Natural killer cell (primary cell): ENCODE measurements at regions not wholly inside any gene's neighbourhood (a gene's known extent, or its start where the extent isn't known, plus 50 kb on each side); places are given as distances from the start of the nearest gene placed in this dataset.
"Not testable (repeated sequence)": the region's sequence is repeated elsewhere in the genome, so short reads cannot be mapped to it uniquely, and the experiment has no call there.

Experiments
- ATAC-seq, 3 donors: fragments of 150-1000 bp in 2 of 3; fragments of 200-7000 bp in 1 of 3; cut with Tn5 transposase; 1 replicate in 1 of 3; 2 replicates in 2 of 3; pipeline ENCODE4 v1.10.0; 2021; ENCODE audit warnings: mild to moderate bottlenecking in 2 of 3, moderate library complexity in 2 of 3
- DNase-seq, 2 donors: peaks; one replicate each; pipeline versions ENCODE4 v3.0.0 to v3.0.0-alpha.2; 2013 to 2021; ENCODE audit warnings: mixed read lengths in 1 of 2
- H3K27ac ChIP-seq: one replicate; pipeline ENCODE4 v1.5.1; 2013; ENCODE audit warnings: mild to moderate bottlenecking, low read length
- H3K27me3 ChIP-seq: one replicate; pipeline ENCODE4 v1.6.1; 2013; ENCODE audit warnings: low read length; ENCODE audit not compliant: control insufficient read depth, insufficient read depth
- H3K36me3 ChIP-seq: one replicate; pipeline ENCODE4 v1.6.1; 2013; ENCODE audit warnings: low read length; ENCODE audit not compliant: control insufficient read depth, insufficient read depth
- H3K4me1 ChIP-seq: one replicate; pipeline ENCODE4 v1.6.1; 2013; ENCODE audit warnings: low read length; ENCODE audit not compliant: control insufficient read depth, insufficient read depth
- H3K4me3 ChIP-seq: one replicate; pipeline ENCODE4 v1.5.1; 2013; ENCODE audit warnings: low read length
- H3K9me3 ChIP-seq: one replicate; pipeline ENCODE4 v1.6.1; 2013; ENCODE audit warnings: low read length; ENCODE audit not compliant: control insufficient read depth, insufficient read depth
- H3K27ac Mint-ChIP-seq, 2 donors: one replicate each; pipeline ENCODE4 v1.8.0; 2022; ENCODE audit warnings: mild to moderate bottlenecking in 2 of 2, mixed read lengths in 2 of 2, moderate library complexity in 1 of 2
- H3K27me3 Mint-ChIP-seq, 2 donors: one replicate each; pipeline ENCODE4 v1.8.0; 2022; ENCODE audit warnings: low read depth in 2 of 2, mixed read lengths in 2 of 2
- H3K36me3 Mint-ChIP-seq: one replicate; pipeline ENCODE4 v1.8.0; 2022; ENCODE audit warnings: mixed read lengths
- H3K4me1 Mint-ChIP-seq, 2 donors: one replicate each; pipeline ENCODE4 v1.8.0; 2022; ENCODE audit warnings: mixed read lengths in 2 of 2
- H3K4me3 Mint-ChIP-seq: one replicate; pipeline ENCODE4 v1.8.0; 2022; ENCODE audit warnings: mild to moderate bottlenecking, moderate library complexity, mixed read lengths
- H3K9me3 Mint-ChIP-seq, 2 donors: one replicate each; pipeline ENCODE4 v1.8.0; 2022; ENCODE audit warnings: mixed read lengths in 2 of 2
- WGBS: methylation state at CpG from one replicate; pipeline ENCODE4 v1.1.7; 2013; ENCODE audit warnings: missing lambda C conversion rate; ENCODE audit not compliant: insufficient coverage; 5-methylcytosine and 5-hydroxymethylcytosine counted together
- intact Hi-C: fragments of 100-400 bp; cut with micrococcal nuclease; formaldehyde crosslinking; loops from one replicate; pipeline ENCODE4 v1.14.2; 2022
- TF ChIP-seq, protein P1 (sequence below): fragments of 200-600 bp; IDR thresholded peaks from one replicate; pipeline ENCODE4 v1.8.0; 2022; ENCODE audit warnings: antibody characterized with exemption

DNA sequence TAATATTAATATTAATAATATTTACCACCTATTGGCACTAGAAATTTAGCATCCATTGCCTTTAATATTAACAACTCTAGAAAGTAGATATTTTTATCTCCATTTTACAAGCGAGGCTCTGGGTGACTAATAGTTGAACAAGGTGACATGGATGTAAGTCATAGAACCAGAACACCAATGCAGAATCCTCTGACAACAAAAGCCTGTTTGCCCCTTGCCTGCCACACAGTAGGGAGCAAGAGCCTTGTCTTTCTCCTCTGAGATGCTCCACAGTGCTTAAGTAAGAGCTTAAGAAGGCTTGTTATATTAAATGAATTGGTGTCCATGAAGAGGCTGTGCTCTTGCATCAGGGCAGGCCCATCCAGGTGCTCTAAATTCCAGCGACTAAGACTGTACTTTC is 51.2 kb upstream of the LBX1 start:
- Histone ChIP-seq H3K4me3 (no peak overlapping the region), H3K4me1 (no peaks in the 10 kb centered on the region), H3K36me3 (no peaks in the 10 kb centered on the region), H3K27me3 (peaks cover 25% of the 10 kb centered on the region), H3K27ac (no peak overlapping the region), H3K9me3 (no peaks in the 10 kb centered on the region)
- intact Hi-C loops = no loop called here
- Mint-ChIP-seq H3K4me3 (no peak overlapping the region), H3K36me3 (no peaks in the 10 kb centered on the region), H3K9me3 (no peaks in the 10 kb centered on the region), H3K27me3 (peaks cover 43 to 63% of the 10 kb centered on the region in 2 donors), H3K27ac (no peak overlapping the region), H3K4me1 (peaks cover 0 to 8% of the 10 kb centered on the region in 2 donors)
- WGBS = 100% methylated on average over 1 of the region's 2 CpGs
- ATAC-seq = no peak
- no peak for DNase-seq
- TF ChIP-seq, protein P1, sequence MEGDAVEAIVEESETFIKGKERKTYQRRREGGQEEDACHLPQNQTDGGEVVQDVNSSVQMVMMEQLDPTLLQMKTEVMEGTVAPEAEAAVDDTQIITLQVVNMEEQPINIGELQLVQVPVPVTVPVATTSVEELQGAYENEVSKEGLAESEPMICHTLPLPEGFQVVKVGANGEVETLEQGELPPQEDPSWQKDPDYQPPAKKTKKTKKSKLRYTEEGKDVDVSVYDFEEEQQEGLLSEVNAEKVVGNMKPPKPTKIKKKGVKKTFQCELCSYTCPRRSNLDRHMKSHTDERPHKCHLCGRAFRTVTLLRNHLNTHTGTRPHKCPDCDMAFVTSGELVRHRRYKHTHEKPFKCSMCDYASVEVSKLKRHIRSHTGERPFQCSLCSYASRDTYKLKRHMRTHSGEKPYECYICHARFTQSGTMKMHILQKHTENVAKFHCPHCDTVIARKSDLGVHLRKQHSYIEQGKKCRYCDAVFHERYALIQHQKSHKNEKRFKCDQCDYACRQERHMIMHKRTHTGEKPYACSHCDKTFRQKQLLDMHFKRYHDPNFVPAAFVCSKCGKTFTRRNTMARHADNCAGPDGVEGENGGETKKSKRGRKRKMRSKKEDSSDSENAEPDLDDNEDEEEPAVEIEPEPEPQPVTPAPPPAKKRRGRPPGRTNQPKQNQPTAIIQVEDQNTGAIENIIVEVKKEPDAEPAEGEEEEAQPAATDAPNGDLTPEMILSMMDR = no peak

DNA sequence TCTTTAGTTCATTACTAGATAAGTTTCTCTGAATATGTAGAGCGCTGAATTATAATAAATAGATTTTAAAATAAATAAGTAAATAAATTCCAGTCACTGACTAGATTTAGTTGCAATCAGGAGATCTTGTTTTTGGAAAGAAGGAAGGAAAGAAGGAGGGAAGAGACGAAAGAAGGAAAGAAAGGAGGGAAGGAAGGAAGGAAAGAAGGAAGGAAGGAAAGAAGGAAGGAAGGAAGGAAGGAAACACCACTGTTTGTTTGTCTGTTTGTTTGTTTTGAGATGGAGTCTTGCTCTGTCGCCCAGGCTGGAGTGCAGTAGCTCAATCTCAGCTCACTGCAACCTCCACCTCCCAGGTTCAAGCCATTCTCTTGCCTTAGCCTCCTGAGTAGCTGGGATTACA is 51.7 kb upstream of the LBX1 start:
- H3K4me1 ChIP-seq, DNase-seq, H3K4me1 Mint-ChIP-seq, H3K27ac Mint-ChIP-seq, H3K4me3 ChIP-seq, H3K9me3 ChIP-seq, H3K27ac ChIP-seq, H3K36me3 Mint-ChIP-seq, H3K36me3 ChIP-seq, H3K4me3 Mint-ChIP-seq, intact Hi-C loops, ATAC-seq, H3K9me3 Mint-ChIP-seq: not testable (repeated sequence)
- H3K27me3 ChIP-seq = peaks cover 26% of the 10 kb centered on the region
- peaks cover 44 to 60% of the 10 kb centered on the region in 2 donors for H3K27me3 Mint-ChIP-seq
- WGBS = 83% methylated on average over 2 of the region's 3 CpGs

DNA sequence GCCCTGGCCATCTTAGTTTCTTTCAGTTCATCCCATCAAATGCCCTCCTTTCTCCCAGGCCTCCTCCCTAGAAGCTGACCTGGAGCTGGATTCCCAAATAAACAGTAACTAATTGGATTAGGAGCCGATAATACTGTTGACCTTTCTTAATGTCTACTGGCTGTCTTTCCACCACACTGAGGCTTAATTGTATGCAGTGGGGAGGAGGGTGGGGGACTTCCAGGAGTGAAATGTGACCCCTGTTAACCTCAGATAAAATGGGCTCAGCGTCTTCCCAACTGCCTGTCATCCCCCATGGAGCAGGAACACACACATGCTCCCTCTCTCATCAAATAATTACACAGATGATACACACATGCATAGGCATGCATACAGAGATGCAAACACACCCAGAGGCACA is 53.7 kb upstream of the LBX1 start:
- 75% methylated on average over 1 of the region's 2 CpGs for WGBS
- no peaks in the 10 kb centered on the region for H3K4me1 ChIP-seq
- no peak overlapping the region for H3K27ac ChIP-seq
- Mint-ChIP-seq H3K4me1 (peaks cover 0 to 13% of the 10 kb centered on the region in 2 donors), H3K36me3 (no peaks in the 10 kb centered on the region), H3K27me3 (peaks cover 57 to 64% of the 10 kb centered on the region in 2 donors), H3K9me3 (no peaks in the 10 kb centered on the region), H3K4me3 (no peak overlapping the region), H3K27ac (no peak overlapping the region)
- no peaks in the 10 kb centered on the region for H3K9me3 ChIP-seq
- TF ChIP-seq, protein P1 = no peak
- H3K36me3 ChIP-seq = no peaks in the 10 kb centered on the region
- H3K27me3 ChIP-seq = peaks cover 36% of the 10 kb centered on the region
- H3K4me3 ChIP-seq = no peak overlapping the region
- DNase-seq (no peak), ATAC-seq (no peak)
- intact Hi-C loops = no loop called here

DNA sequence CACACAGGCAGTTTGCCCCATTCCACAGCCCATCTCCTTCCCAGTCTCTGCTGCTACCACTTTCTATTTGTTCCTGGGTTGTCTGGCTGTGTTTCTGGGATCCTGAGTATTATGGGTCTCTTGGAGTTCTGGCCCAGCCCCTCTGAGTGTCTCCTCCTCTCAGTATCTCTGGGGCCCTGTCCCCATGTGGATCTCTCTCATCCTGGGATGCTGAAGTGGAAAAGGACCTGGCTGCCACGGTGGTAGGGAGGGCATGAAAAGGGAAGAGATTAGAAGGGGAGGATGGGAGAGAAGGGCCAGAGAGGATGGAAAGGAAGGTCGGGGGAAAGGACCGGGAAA is 54.5 kb upstream of the LBX1 start:
- no peaks in the 10 kb centered on the region for H3K9me3 ChIP-seq
- H3K27me3 Mint-ChIP-seq = peaks cover 62 to 68% of the 10 kb centered on the region in 2 donors
- no peak for DNase-seq
- no peaks in the 10 kb centered on the region for H3K4me1 ChIP-seq
- WGBS = 9% methylated on average over 3 of the region's 3 CpGs
- H3K27ac Mint-ChIP-seq = no peak overlapping the region
- H3K4me3 Mint-ChIP-seq = no peak overlapping the region
- intact Hi-C loops = no loop called here
- no peaks in the 10 kb centered on the region for H3K36me3 Mint-ChIP-seq
- H3K27me3 ChIP-seq = peaks cover 43% of the 10 kb centered on the region
- peaks cover 0 to 13% of the 10 kb centered on the region in 2 donors for H3K4me1 Mint-ChIP-seq
- TF ChIP-seq, protein P1 = no peak
- no peak overlapping the region for H3K27ac ChIP-seq
- H3K9me3 Mint-ChIP-seq = no peaks in the 10 kb centered on the region
- H3K36me3 ChIP-seq = no peaks in the 10 kb centered on the region
- no peak for ATAC-seq
- H3K4me3 ChIP-seq = no peak overlapping the region
